NCI-H2227 (cell line): ENCODE measurements at regions not wholly inside any gene's neighbourhood (a gene's known extent, or its start where the extent isn't known, plus 50 kb on each side); places are given as distances from the start of the nearest gene placed in this dataset.

Experiments used
- DNase-seq: peaks from one replicate; lab custom pipeline; 2025; ENCODE audit not compliant: unreplicated experiment; lab: John Stamatoyannopoulos, UW

- no peak for DNase-seq
These were observed 727.7 kb downstream of the GALR1 start for GRCh38 chr18:77977331-77977730.

GRCh38 chr18:77980275-77980674 lies 730.6 kb downstream of the GALR1 start:
- DNase-seq: no peak

DNA sequence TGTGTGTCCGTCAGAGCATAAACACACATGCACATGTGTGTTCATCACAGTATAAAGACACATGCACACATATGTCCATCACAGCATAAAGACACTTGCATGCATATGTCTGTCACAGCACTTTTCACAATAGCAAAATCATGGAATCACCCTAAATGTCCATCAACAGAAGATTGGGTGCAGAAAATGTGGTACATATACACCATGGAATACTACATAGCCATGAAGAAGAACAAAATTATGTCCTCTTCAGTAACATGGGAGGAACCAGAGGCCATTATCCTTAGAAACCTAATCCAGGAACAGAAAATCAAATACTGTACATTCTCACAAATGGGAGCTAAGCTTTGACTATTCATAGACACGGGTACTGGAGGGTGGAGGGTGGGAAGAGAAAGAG lies 732.2 kb downstream of the GALR1 start:
- no peak for DNase-seq

DNA sequence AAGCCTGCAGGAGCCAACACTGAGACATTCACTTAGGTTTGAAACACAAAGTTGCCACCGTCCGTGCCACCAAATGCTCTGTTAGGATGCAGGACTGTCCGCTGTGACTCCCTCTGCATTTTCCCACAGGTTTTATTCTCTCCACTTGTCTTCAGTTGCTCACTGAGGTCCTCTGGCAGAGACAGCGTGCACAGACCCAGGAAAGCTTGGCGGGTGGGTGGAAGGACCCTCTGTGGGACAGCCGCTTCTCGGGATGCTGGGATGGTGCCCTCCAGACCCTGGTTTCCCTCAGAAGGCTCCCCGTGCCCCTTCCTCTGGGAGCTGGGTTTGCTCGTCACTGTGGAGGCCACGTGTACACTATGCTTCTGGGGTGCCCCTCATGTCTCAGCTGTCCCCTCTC lies 733.6 kb downstream of the GALR1 start:
- no peak for DNase-seq

- DNase-seq: no peak
These were observed 734.5 kb downstream of the GALR1 start for GRCh38 chr18:77984178-77984577.

DNA sequence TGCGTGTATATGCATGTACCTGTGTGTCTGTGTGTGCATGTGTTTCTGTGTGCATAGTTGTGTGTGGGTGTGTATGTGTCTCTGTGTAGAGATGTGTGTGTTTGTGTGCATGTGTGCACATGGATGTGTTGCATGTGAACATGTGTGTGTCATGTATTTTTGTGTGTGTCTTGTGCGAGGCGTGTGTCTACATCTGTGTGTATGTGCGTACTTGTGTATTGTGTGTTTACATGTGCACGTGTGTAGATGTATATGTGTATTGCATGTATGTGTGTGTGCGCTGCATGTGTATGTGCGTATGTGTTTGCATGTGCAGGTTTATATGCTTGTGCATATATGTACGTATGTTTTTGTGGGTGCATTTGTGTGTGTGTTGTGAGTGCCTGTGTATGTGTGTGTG lies 735.2 kb downstream of the GALR1 start:
- DNase-seq: no peak

GRCh38 chr18:77985526-77986281 lies 736.1 kb downstream of the GALR1 start:
- DNase-seq: no peak

DNA sequence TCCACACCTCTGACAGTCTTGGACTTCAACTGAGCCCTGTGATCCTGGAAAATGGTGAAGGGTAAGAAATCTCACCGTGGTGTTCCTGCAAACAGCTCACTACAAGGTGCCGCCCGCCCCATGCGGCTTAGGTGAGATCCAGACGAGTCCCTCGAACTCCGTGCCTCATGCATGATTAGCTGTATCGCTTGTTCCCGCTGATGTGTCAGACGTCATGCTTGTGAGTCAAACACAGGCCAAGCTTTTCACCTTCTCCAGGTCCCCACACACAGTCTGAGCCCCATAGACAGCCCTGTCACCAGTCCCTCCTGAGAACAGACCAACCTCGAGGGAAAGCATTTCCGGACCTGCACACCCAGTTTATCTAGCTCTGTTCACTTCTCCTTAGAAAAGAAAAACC lies 740.5 kb downstream of the GALR1 start:
- no peak for DNase-seq

- no peak for DNase-seq
These were observed 741.3 kb downstream of the GALR1 start for GRCh38 chr18:77990901-77991300.

GRCh38 chr18:77992057-77992456 lies 742.4 kb downstream of the GALR1 start:
- DNase-seq: no peak

DNA sequence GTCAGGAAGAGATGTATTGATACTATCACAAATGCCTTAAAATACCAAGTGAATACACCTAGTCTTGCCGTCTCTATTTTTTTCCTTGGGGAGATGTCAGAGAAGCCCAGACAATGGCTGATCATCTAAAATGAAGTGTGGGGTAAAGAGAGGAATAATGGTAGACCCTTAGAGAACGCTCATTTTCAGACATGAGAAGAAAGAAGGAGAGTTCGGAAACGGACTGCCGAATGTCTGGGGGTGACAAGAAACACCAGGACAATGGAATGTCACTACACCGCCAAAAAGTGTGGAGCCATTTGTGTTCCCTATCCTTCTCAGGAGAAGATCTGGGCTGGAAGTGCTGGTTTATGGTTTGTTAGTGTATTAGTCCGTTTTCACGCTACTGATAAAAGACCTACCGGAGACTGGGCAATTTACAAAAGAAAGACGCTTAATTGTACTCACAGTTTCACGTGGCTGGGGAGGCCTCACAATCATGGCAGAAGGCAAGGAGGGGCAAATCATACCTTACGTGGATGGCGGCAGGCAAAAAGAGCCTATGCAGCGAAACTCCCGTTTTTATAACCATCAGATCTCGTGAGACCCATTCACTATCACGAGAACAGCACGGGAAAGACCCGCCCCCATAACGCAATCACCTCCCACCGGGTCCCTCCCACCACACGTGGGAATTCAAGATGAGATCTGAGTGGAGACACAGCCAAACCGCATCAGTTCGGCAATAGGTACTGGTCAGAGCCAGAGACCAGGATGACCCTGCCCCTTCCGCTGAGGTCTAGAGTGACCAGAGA lies 743.7 kb downstream of the GALR1 start:
- DNase-seq: no peak

DNA sequence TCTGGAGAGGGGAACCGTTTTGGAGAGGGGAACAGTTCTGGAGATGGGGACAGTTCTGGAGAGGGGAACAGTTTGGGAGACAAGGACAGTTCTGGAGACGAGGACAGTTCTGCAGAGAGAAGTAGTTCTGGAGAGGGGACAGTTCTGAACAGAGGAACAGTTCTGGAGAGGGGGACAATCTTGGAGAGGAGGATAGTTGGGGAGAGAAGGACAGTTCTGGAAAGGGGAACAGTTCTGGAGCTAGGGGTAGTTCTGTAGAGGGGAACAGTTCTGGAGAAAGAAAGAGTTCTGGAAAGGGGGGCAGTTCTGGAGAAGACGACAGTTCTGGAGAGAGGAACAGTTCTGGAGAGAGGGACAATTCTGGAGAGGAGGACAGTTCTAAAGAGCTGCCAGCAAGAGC lies 745.9 kb downstream of the GALR1 start:
- no peak for DNase-seq

DNA sequence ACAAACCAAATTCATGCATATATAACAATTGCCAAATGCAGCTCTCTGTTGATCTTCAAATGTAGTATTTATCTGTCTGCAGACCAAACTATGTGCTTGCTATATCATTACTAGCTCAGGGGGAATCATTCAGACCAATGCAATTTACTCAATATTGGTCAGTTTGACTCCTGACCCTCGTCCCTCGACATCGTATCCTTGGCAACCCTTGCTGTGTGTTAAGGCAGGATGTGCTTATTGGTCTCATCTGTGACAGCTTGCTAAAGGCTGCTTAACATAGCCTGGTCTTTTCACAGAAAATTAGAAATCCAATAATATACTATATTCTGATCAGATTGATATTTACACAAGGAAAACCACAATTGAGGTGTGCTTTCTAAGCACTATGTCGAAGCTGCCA lies 747.1 kb downstream of the GALR1 start:
- no peak for DNase-seq

GRCh38 chr18:78001811-78002210 lies 752.2 kb downstream of the GALR1 start:
- DNase-seq: no peak

GRCh38 chr18:78006006-78006773 lies 756.5 kb downstream of the GALR1 start:
- DNase-seq: no peak

DNA sequence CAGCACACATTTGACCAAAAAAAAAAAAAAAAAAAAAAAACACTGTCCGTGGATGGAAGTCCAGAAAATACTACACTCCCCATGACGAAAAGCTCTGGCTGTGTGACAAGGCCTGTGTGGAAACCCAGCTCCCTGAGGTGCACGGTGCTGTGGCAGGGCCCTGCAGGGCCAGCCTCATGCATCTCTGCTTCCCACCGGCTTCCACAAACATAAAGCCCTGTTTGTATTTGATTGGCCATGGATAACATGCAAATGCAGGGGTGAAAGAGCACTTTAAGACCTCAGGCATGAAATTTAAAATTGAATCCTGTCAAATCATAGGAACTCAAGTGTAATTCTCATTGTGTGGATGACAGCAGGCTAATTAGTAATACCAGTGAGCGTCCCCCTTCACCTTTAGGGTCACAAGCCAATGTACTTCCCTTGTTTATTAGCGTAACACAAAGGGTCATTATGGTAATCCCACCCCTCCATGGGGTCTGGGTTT lies 757.2 kb downstream of the GALR1 start:
- DNase-seq: no peak

- no peak for DNase-seq
These were observed 760.7 kb downstream of the GALR1 start for GRCh38 chr18:78010363-78010762.

DNA sequence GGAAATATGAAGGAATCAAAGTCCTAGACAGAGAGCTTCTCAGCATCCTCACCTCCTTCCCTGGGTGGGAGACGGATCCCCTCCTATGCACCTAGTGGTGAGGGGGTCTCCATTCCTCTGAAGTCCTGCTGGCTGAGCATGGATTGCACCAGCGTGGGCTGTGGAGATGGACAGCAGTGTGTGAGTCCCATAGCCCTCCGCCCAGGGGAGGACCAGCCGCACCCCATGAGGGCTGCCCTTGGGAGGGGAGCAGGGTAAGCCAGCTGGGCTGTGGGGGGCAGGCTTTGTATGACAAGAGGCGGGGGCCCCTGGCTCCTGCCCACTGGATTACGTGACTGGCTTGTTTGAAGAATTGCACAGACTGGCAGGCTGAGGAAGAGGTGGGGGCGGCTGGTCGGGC lies 768.2 kb downstream of the GALR1 start:
- no peak for DNase-seq

DNA sequence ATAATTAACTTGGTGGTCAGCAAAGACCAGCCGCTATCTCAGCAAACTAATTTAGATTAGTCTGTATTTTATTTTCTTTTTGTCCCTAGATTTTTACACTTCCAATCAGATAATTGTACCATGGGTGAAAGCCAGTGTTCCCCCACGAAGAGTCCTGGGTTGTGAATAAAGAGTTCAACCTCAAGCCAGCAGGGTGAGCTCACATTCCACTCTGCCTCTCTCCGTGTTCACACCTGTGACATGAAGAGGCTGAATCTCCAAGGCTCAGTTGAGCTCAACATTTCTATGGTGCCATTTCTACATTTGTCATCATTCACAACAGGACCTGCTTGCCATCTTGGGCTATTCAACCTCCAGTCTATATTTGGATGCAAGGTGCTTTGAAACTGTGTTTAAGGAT lies 771.5 kb downstream of the GALR1 start:
- no peak for DNase-seq

DNA sequence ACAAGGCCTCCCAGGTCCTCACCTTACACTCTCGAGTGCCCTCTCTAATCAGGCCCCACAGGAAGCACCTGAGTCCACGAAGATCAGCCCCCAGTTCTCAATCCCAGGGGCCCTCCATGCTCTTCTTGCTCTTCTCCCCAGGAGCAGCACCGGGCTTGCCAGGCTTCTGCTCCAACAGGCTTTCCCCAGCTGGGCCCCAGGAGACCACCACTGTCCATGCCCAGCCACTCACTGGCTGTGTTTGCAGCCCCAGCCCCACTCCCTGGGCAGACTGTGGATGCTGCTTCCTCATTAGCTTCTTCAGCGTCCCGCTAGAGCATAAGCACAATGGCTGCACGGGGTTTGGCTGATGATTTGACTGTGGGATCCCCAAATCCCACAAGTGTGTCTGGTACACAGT lies 781.9 kb downstream of the GALR1 start:
- DNase-seq: no peak

DNA sequence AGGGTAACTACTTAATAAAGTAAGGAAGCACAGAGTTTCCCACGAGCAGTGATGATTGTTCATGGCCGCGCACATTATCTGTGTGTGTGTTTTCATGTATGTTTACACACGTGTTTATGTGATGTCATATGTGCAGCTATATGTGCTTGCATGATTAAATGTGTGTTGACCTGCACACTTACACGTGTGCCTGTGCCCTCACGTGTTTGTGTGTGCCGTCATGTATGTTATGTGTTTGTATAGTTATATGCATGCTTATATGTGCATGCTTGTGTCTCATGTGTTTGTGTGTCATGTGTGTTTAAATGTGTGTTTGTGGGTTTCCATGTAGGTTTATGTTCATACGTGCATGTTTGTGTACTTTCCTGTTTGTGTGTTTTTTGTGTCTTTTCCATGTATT lies 782.3 kb downstream of the GALR1 start:
- no peak for DNase-seq

DNA sequence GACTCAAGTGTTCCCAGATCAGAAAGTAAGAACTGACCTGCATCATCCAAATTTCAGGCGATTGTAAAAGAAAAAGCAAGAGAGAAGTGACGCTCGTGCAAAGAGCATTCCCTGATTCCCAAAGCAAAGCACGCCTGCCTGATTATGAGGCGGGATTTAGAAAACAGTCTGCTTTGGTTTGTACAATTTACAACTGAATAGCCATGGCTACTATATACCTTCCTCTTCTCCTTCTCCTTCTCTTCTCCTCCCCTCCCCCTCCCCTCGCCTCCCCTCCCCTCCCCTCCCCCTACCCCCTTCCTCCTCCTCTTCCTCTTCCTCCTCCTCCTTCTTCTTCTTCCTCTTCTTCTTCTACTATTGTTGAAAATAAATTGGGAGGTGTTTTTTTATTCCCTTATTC lies 782.9 kb downstream of the GALR1 start:
- DNase-seq: no peak
